Bone marrow (tissue), 2 donors: ENCODE measurements at regions not wholly inside any gene's neighbourhood (a gene's known extent, or its start where the extent isn't known, plus 50 kb on each side); places are given as distances from the start of the nearest gene placed in this dataset.

Experiments
- DNase-seq, 2 donors: peaks; one replicate each; lab custom pipeline; 2025; lab: John Stamatoyannopoulos, UW

DNA sequence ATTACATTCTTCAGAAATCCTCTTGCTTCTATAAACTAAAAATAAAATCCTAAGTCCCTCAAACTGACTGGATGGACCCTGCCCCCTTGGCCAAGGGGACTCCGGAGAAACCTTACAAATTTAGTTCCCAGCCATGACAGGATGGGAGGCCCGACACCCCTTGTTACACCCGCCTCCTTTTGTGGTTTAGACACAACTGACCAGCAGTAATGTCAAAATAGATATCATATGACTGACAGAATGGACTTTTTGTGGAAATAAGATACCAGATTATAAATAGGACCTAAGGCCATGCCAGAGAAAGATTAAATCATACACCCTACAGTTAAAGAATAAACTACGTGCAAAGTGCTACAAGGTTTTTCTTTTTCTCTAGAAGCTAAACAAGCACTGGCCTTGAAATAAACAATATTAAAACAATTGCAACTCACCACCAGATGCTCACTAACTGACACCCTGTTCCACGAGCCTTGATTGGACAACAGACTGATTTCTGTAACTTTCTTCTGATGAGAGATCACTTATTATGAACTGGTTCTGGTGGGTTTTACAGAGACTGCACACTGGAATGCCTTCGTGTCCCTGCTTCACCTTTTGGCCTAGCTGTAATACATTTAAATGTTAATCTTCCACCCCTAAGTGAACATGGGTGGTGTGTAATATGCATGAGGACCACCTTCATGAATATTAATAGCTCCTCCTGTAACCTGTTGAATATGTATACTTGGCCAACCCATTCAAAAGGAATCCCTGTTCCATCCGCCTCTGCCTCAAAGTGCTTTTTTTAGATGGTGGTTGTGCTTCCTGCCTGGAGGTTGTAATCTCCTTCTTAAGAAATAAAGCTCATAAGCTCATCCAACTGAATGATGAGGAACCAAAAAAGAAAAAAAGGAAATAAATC lies 99.6 kb downstream of the ODF2L start:
- no peak for DNase-seq

DNA sequence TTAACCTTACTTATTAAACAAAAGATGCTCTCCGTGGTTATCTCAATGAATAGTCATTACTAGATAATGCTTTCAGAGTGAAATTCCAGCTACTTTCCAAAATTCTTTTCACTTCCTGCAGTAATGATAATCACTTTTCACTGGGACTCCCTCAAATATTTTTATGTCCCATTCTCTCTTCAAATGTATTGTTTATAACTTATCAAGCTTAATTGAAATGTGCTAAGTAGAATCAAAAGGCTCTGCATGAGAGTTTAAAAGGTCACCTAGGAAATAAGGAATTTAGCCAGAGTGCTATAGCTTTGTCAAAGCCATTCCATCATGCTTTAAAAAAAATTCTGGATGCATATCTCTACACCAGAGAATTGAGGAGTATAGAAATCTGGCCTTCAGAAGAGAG lies 106.4 kb downstream of the ODF2L start:
- no peak for DNase-seq

- no peak for DNase-seq
Observed at GRCh38 chr1:86289161-86289560, 107.0 kb downstream of the ODF2L start.

- DNase-seq: no peak
Observed at GRCh38 chr1:86288586-86289147, 107.5 kb downstream of the ODF2L start.

- DNase-seq: no peak
Observed at GRCh38 chr1:86285796-86286195, 110.3 kb downstream of the ODF2L start.

- no peak for DNase-seq
Observed at GRCh38 chr1:86282611-86283010, 113.5 kb downstream of the ODF2L start.

DNA sequence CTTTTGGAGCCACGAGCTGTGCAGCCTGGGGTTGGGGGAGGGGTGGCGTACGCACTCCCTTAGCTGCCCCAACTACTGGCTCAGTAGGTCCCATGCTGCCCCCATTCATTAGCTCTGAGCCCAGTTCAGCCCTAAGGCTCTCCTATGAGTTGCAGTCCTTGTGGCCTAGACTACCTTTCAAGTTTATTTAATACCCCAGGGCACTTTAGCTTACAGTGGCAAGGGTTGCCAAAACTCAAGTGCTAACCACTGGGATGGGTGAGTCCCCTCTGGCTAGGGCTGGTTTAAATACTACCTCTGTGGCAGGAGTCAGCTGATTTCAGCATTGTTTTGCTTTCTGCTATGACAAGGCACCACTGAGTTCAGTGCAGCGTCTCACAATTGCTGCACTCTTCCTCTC lies 118.2 kb downstream of the ODF2L start:
- no peak for DNase-seq

DNA sequence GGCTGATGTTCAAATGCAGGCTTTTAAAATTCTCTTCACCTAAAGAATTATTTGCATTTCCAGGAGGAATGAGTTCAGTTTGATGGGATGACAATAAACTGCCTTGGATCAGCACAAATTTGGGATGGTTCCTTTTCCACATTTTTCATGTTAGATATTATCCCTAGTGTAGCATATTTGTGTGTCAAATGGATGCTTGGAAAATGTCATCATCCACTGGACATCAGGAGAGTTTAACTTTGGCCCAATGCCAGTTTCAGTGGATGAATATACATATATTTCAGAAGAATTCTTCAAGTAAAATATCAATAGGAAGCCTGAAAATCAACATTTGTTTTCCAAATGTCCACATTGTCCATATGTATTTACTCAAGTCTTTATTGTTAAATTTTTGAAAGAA lies 116.5 kb upstream of the COL24A1 start:
- no peak for DNase-seq

GRCh38 chr1:86272083-86272482 lies 115.5 kb upstream of the COL24A1 start:
- DNase-seq: no peak

DNA sequence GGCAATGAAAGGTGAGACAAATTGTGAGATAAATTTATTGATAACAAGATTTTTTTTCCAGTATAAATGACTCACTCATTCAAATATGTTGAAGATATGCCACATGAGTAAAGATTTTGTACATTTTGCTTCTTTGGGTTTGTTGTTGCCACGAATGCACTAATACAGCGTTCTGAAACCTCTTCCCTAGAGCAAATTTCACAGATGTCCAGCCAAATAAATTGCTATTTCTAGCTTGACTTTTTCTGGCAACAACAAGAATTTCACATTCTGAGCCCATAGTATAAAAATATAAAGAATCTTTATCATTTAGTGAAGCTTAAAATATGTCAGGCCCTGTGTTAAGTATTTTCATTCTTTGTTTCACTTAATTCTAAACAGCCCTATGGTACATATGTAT lies 114.5 kb upstream of the COL24A1 start:
- DNase-seq: no peak

GRCh38 chr1:86263101-86263500 lies 106.5 kb upstream of the COL24A1 start:
- no peak for DNase-seq

- no peak for DNase-seq
Observed at GRCh38 chr1:86260476-86260875, 103.9 kb upstream of the COL24A1 start.

GRCh38 chr1:86259390-86259789 lies 102.8 kb upstream of the COL24A1 start:
- peak in 1 of 2 donors; percentile 59 for DNase-seq

DNA sequence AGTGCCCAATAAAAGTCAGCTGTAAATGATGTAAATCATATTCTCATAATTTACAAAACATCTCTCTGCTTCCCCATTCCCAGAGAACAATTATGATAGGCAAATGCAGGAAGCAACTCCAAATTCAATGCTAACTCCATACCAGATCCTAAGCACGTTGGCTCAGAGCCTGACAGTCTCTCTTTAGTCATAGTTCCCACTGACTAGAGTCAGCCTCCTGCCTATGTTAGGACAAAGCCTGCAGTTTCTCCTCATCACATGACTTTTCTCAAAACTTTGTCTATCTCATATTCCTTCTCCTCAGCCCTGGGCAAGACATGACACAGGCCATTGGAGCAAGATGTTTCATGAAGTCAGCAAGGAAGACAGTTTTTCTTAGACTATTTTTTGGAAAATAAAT lies 101.5 kb upstream of the COL24A1 start:
- DNase-seq: no peak

DNA sequence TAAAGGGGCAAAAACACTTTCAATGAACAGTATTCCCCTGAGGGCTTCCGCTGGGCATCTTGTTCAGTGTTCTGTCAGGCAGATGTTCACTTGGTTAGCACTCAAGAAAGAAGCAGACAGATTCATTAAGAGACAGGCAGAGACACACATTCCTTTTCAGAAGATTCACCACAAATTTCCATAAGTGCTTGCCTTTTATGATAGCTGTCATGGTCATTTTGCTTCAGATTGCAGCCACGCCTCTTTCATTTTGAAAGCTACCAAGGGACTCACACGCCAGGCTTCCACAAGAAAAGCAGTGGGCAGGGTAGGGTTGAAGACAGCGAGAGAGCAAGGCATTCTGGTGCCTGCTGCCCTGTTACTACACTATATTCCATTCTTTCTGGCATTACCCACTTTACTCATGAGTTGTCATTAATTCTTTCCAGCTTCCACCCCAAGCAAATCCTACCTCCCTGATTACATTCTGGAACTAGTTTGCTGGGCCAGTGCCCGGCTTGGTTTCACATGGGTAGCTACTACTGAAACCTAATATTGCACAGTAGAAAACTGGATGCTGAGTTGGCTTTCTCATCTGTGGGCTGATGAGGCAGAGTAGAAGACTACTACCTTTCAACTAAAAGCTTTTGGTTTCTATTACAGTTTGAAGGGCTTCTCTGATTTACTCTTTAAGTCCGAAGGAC lies 91.2 kb upstream of the COL24A1 start:
- no peak for DNase-seq

GRCh38 chr1:86245566-86246190 lies 89.1 kb upstream of the COL24A1 start:
- DNase-seq: no peak

DNA sequence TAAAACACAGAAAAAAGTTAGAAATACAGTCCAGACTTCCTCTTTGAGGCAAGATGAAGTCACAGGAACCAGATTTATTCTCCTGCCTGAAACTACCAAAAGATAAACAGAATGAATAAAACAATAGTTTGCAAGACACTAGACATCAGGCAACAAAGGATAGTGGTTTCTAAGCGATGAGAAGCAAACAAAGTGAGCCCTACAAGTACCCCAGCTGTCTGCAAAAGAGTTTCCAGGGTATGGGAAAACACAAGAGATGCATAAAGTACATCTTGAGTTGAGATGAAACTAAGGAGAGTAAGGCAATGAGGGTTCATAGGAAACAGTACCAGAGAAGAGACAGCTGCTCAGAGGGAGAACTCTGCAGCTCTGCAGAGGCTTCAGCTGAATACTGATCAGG lies 83.3 kb upstream of the COL24A1 start:
- peak in 1 of 2 donors; percentile 87 for DNase-seq

- DNase-seq: no peak
Observed at GRCh38 chr1:86239490-86239889, 82.9 kb upstream of the COL24A1 start.

DNA sequence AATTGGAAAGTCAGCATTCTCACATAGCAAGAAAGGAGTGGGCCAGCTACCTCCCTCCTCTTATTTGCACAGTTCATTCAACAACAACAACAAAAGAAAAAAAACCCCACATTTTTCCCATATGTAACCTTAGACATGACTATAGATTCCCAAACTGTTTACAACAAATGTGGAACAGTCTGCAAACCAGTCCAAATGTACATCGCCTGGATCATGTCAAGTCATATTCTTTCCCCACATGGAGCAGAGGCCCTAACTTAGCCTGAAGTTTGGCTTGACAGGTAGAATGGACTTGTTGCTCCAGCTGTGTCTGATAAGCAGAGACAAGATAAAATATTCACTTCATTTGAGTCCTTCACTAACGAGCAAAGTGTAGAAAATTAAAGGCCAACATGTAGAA lies 81.7 kb upstream of the COL24A1 start:
- DNase-seq: no peak

DNA sequence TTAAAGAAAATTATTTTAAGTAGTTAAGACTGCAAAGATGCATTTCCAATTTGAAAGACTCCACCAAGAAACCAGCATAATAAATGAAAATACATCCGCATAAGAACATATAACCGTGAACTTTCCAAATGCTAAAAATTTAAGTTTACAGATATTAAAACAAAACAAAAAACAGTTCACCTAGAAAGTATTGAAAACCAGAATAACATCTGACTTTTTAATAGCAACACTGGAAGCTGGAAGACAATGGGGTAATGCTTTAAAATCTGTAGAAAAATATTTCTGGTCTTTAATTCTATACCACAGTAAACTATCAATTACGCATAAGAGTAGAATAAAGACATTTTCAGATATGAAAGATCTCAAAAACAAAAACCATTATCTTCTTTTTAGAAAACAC lies 79.3 kb upstream of the COL24A1 start:
- no peak for DNase-seq

DNA sequence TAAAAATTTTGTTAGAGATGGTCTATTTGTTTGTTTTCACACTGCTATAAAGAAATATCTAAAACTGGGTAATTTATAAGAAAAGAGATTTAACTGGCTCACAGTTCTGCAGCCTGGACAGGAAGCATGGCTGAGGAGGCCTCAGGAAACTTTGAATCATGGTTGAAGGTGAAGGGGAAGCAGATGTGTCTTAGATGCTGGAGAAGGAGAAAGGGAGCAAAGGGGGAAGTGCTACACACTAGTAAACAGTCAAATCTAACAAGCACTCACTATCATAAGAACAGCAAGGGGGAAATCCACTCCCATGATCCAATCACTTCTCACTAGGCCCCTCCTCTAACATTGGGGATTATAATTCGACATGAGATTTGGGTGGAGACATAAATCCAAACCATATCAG lies 76.8 kb upstream of the COL24A1 start:
- peak in 1 of 2 donors; percentile 100 for DNase-seq

GRCh38 chr1:86231076-86231475 lies 74.5 kb upstream of the COL24A1 start:
- no peak for DNase-seq
